PFSK-1 (cell line): ENCODE measurements at regions not wholly inside any gene's neighbourhood (a gene's known extent, or its start where the extent isn't known, plus 50 kb on each side); places are given as distances from the start of the nearest gene placed in this dataset.

Experiments used
- FOXP2 ChIP-seq: optimal IDR thresholded peaks from 2 replicates; pipeline ENCODE3; 2011; ENCODE audit warnings: borderline replicate concordance, control low read depth, inconsistent platforms; ENCODE audit not compliant: insufficient read depth; ENCODE audit errors: extremely low read length, extremely low read depth
- POLR2AphosphoS5 ChIP-seq: IDR thresholded peaks from 2 replicates; pipeline ENCODE4 v1.6.1; 2012; ENCODE audit warnings: low read depth, mild to moderate bottlenecking, control low read depth, low read length, moderate library complexity
- REST ChIP-seq, 2 experiments: IDR thresholded peaks; 2 replicates each; pipeline versions ENCODE4 v1.6.1 to v1.8.0; 2011 to 2012; ENCODE audit warnings: low read depth in 2 of 2, low read length in 2 of 2, control low read depth in 1 of 2, inconsistent platforms in 1 of 2, mild to moderate bottlenecking in 1 of 2, moderate library complexity in 1 of 2; ENCODE audit not compliant: insufficient read depth in 1 of 2
- SIN3A ChIP-seq: IDR thresholded peaks from 2 replicates; pipeline ENCODE4 v1.6.1; 2012; ENCODE audit warnings: mild to moderate bottlenecking, low read length, moderate library complexity, borderline replicate concordance; ENCODE audit not compliant: insufficient read depth
- TAF1 ChIP-seq: IDR thresholded peaks from 2 replicates; pipeline ENCODE4 v1.6.1; 2012; ENCODE audit warnings: low read length, control low read depth, borderline replicate concordance; ENCODE audit not compliant: insufficient read depth

- TF ChIP-seq REST (IDR thresholded peaks at IDR 0.05; ENCODE audit: insufficient read depth in 1 of 2, low read depth in 2 of 2, low read length in 2 of 2) (no peak), FOXP2 (no peak), TAF1 (no peak), SIN3A (no peak), POLR2AphosphoS5 (no peak)
These were observed 471.7 kb upstream of the CDH20 start for GRCh38 chr18:60861575-60861974.

GRCh38 chr18:60862988-60863387 lies 470.2 kb upstream of the CDH20 start:
- TF ChIP-seq POLR2AphosphoS5, result no peak
- no peak for TF ChIP-seq SIN3A
- no peak for TF ChIP-seq FOXP2
- TF ChIP-seq REST (IDR thresholded peaks at IDR 0.05; ENCODE audit: insufficient read depth in 1 of 2, low read depth in 2 of 2, low read length in 2 of 2), result no peak
- TF ChIP-seq TAF1, result no peak

GRCh38 chr18:60865801-60866200 lies 467.4 kb upstream of the CDH20 start:
- TF ChIP-seq TAF1, result no peak
- TF ChIP-seq REST (IDR thresholded peaks at IDR 0.05; ENCODE audit: insufficient read depth in 1 of 2, low read depth in 2 of 2, low read length in 2 of 2), result no peak
- TF ChIP-seq FOXP2, result no peak
- no peak for TF ChIP-seq POLR2AphosphoS5
- TF ChIP-seq SIN3A, result no peak

- TF ChIP-seq FOXP2, result no peak
These were observed 462.7 kb upstream of the CDH20 start for GRCh38 chr18:60870261-60871153.

GRCh38 chr18:60872434-60872833 lies 460.8 kb upstream of the CDH20 start:
- TF ChIP-seq POLR2AphosphoS5, result no peak
- TF ChIP-seq TAF1, result no peak
- TF ChIP-seq FOXP2, result no peak
- TF ChIP-seq SIN3A, result no peak
- no peak for TF ChIP-seq REST (IDR thresholded peaks at IDR 0.05; ENCODE audit: insufficient read depth in 1 of 2, low read depth in 2 of 2, low read length in 2 of 2)
